PFSK-1 (cell line): ENCODE measurements at regions not wholly inside any gene's neighbourhood (a gene's known extent, or its start where the extent isn't known, plus 50 kb on each side); places are given as distances from the start of the nearest gene placed in this dataset.

ENCODE experiments used
- FOXP2 ChIP-seq: optimal IDR thresholded peaks from 2 replicates; pipeline ENCODE3; 2011; ENCODE audit warnings: borderline replicate concordance, control low read depth, inconsistent platforms; ENCODE audit not compliant: insufficient read depth; ENCODE audit errors: extremely low read length, extremely low read depth
- POLR2AphosphoS5 ChIP-seq: IDR thresholded peaks from 2 replicates; pipeline ENCODE4 v1.6.1; 2012; ENCODE audit warnings: low read depth, mild to moderate bottlenecking, control low read depth, low read length, moderate library complexity
- REST ChIP-seq, 2 experiments: IDR thresholded peaks; 2 replicates each; pipeline versions ENCODE4 v1.6.1 to v1.8.0; 2011 to 2012; ENCODE audit warnings: low read depth in 2 of 2, low read length in 2 of 2, control low read depth in 1 of 2, inconsistent platforms in 1 of 2, mild to moderate bottlenecking in 1 of 2, moderate library complexity in 1 of 2; ENCODE audit not compliant: insufficient read depth in 1 of 2
- SIN3A ChIP-seq: IDR thresholded peaks from 2 replicates; pipeline ENCODE4 v1.6.1; 2012; ENCODE audit warnings: mild to moderate bottlenecking, low read length, moderate library complexity, borderline replicate concordance; ENCODE audit not compliant: insufficient read depth
- TAF1 ChIP-seq: IDR thresholded peaks from 2 replicates; pipeline ENCODE4 v1.6.1; 2012; ENCODE audit warnings: low read length, control low read depth, borderline replicate concordance; ENCODE audit not compliant: insufficient read depth

GRCh38 chr11:119932828-119933562, 204.0 kb upstream of the NECTIN1 start:
- TF ChIP-seq SIN3A (no peak), TAF1 (no peak), POLR2AphosphoS5 (no peak), REST (IDR thresholded peaks at IDR 0.05; ENCODE audit: insufficient read depth in 1 of 2, low read depth in 2 of 2, low read length in 2 of 2) (no peak), FOXP2 (no peak)
